ENCODE measurements at regions not wholly inside any gene's neighbourhood (a gene's known extent, or its start where the extent isn't known, plus 50 kb on each side); places are given as distances from the start of the nearest gene placed in this dataset.
"Not testable (repeated sequence)": the region's sequence is repeated elsewhere in the genome, so short reads cannot be mapped to it uniquely, and the experiment has no call there.

DNA sequence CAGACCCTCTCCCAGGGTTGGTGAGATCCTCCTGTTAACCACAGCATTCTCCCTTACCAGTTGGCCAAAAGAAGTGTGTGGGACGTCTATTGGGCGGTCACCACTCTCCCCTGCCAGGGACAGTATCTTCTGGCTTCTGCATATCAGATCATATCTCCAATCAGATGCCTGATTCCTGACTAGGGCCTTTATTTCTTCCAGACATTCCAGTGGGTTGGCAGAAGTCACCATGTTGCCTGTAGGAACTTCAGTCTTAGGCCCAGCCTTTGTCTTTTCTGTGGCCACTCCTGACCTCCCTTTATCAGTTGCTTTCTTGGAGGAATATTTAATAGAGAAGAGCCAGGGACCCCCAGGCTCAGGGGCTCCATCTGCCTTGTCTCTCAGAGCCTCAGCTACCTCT is 130.4 kb upstream of the F3 start:
- no peak for DNase-seq

DNA sequence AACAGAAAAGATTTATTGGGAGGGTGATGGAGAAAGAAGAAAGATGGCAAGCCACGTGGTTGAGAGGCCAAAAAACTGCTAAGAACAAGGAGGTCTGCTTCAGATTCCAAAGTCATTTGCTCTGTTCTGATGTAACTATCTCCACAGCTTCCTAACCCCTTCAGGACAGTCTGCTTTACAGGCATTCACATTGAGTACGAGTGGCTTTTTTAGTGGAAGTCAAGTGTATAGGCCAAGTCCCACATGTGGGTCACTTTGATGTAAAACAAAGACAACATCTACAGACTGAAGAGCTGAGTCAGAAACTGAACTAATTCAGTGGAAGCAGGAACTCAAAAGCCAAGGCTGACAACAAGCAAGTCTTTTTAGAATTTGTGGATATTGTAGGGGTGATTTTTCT is 128.7 kb upstream of the F3 start:
- DNase-seq: no peak

DNA sequence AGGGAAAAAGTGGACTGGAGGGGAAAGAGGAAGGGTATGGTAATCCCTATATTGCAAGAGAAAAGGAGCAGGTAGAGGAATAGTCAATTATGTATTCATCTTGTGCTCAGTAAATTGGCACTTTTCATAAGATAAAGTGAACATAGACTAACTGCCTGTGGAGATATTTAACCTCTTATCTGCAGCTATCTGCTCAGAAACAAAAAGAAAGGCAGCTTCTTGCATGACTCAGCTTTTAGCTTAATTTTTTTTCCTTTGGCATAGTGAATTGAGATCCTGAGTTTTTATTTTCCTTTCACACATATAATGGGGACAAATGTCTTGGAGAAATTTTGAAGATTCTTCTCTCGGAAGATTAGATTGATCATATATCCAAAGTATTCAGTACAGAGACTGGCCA is 127.6 kb upstream of the F3 start:
- DNase-seq: no peak

DNA sequence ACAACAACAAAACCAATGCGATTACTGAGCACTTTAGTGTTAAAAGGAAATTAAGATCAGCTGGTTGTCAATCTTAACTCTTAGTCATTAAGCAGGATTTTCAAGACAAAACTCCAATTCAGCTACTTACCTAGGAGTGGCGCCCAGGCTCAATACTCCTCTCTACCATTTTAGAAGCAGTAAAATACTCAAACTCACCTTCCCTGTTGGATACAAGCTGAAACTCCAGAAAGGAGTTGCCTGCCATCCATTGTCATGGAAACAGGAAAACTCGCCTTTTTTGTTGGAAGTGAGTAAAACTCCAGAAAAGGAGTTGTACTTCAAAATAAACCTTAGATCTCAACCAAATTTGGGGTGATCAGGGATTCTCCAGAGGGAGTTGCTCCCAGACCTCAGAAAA is 127.0 kb upstream of the F3 start:
- DNase-seq: no peak

DNA sequence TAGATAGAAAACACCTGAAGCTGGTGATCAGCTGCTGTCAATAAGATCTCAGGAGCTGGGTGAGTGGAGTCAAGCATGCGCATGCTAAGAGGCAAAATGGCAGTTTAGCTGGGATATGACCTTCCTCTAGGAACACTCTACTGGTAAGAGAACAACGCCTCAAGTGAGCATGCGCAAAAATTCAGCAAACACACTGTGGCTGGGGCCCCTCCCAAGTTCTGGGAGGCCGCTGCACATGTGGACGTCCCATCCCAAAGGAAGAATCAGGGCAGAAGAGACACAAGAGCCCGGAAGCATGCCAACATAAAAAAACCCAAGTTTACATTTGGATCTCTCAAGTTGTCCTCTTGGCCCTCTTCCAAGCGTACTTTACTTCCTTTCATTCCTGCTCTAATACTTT is 126.3 kb upstream of the F3 start:
- no peak for DNase-seq

DNA sequence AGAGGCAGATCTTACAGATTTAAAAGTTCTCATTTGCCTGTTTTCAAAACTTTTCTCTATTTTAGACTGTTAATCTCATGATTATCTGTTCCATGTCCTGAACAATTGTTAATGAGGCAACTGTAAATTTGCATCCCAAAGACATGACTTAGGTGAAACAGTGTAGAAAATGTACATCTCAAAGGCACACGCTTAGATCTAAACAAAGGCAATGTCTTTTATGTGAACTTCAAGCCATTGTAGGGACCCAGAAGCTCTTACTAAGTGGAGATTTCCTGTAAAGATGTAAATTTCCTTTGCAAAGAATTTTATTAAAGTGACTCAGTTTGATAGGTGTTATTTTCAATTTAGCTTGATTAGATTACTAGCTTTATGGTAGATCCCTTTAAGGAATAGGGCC is 125.2 kb upstream of the F3 start:
- DNase-seq: no peak

DNA sequence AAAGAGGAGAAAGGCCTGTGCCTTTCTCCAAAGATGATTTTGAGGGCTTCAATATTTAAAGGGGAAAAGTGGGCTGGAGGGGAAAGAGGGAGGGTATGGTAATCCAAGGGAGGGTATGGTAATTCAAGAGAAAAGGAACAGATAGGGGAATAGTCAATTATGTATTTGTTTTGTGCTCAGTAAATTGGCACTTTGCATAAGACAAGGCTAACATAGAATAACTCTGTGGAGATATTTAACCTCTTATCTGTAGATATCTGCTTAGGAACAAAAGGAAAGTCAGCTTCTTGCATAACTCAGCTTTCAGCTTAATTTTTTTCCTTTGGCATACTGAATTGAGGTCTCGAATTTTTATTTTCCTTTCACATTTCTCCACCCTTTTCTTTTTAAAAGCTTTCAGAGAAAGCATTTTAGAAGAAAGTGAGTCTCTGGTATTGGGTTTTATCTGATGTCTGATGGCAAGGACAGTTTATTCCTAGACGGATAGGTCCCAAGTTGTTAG is 119.9 kb upstream of the F3 start:
- DNase-seq: no peak

DNA sequence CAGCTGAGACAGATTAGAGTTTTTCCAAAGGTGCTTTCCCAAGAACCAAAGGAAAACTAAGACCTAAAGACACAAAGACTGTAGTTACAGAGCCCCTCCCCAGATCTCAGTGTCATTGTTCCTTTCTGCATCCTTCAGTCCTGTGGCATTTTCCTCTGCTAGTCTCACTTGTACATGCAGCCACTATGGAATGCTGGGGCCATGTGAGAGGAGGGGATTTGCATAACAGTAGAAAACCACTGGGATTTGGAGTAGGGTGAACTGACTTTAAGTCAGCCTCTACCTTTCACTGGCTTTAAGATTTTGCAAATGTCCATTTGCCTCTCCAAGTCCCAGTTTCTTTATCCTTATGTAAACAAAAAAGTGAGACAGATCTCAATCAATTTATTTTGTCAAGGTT is 119.4 kb upstream of the F3 start:
- no peak for DNase-seq

DNA sequence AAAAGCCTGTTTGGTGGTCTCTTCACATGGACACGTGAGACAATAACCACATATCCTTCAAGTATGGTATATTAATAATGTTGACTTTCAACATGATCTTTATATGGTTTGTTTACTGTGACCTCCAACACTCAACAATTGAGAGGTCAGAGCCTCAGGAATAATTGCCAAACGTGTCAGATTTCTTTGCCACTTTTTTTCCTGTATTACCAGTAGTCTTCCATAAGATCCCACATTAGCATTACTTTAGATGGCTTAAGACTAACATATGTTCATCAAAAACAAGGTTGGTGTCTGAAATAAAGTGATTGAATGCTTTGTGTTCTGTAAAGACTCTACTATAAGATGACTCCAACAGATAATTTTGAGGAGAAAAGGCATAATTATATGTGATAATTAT is 118.7 kb upstream of the F3 start:
- DNase-seq: no peak

DNA sequence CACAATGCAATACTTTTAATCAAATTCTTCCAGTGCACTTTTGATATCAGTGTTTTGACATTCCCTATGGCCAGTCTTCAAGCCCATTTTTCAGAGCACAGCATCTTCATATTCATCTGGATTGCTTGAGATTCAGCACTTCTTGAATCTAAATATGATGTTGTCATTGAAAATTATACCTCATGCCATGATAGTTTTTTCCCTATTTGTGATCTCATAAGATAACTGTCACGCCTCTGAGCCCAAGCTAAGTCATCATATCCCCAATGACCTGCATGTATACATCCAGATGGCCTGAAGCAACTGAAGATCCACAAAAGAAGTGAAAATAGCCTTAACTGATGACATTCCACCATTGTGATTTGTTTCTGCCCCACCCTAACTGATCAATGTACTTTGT is 117.6 kb upstream of the F3 start:
- not testable (repeated sequence) for DNase-seq

DNA sequence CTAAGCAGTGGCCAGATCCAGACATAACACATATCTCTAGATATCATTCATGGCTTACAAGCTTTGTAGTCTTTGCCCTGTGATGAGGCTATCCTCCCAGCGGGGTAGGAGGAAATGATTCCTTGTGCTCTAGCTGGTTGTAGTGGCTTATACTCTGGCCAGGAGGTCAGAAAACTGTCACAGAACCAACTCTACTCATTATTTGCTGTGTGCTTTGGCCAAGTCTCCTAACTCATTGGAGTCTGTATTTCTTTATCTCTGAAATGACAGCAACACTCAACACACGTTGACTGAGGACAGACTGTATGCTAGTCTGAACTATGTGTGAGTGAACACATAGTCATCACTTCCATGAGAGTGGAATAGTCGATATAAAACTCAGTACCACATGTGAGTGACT is 116.7 kb upstream of the F3 start:
- no peak for DNase-seq

DNA sequence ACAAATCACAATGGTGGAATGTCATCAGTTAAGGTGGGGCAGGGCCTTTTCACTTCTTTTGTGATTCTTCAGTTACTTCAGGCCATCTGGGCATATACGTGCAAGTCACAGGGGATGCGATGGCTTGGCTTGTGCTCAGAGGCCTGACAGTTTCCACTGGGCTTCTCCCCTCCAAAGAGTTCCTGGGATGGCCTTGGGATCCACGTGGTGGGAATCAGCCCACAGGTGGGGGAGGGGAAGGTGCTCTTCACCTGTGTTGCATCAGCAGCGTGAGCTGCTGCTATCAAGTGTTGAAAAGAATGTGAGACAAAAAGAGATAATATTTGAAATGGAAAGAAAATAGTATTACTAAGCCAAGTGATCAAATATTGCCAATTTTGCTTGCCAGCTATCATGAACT is 116.2 kb upstream of the F3 start:
- DNase-seq: not testable (repeated sequence)

DNA sequence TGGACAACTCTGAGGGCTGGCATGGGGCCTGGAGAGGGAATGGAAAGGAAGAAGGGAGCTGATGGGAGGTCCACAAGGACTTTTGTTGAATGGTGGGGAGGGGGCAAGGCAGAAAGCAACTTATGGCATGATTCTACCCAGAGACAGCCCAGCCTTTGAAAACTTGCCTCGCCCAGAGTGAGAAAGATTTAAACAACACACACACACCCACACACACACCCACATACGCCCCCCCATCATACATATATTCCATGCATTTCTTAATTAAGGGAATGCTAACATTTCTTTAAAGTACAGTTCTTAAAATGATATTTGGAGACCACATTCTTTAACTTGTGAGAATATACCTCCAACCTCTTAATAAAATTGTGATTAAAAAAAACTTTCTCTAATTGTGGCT is 115.4 kb upstream of the F3 start:
- DNase-seq: no peak

DNA sequence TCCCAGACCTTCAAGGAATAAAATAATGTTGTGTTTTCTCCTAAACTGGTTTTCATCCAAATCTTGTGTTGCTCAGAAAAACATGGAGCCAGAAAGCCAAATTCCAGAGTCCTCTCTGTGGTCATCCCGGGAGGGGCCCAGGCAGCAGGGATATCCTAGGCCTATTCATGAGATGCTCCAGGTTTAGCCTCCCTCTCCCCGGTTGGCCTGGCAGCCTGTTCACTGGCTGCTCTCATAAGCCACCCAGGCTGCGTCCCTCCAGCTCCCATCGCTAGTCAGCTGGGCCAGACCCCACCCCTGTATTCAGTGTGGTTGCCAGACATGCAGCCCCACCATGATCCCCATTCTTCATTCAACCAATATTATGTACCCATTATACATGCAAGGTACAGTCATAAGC is 113.4 kb upstream of the F3 start:
- DNase-seq: no peak

DNA sequence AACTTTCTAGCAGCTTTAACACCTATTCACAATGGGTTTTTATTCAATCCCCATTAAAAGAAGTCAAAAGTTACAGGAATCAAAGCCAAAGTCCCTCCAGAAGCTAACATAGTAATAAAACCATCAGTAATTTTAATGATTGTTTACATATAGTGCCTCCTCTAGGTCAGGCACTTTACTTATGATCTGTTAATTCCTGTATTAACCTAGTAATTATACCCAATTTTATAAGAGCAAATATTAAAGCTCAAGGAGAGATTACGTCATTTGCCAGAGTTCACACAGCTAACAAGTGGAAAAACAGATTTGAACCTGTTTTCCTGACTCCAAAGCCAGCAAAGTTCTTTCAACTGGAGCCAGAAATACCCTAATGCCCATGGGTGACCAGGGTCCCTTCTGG is 112.9 kb upstream of the F3 start:
- DNase-seq: no peak

DNA sequence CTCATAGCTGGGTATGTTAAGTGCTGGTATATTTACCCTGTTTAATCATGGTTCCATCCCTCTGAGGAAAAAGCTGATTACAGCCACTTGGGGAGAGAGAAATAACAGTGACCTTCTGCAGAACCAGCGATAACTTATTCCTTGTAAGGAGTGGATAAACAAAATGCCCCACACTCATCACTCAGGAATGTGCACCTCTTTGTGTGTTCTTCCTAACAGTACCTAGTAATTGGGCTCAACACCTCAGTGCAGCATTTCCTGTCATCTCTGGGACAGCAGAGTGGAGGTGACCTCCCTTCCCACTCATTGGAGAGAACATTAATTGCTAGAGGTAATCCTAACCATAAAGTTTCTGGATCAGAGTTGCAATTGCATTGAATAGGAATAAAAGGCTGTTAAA is 112.5 kb upstream of the F3 start:
- DNase-seq: no peak

DNA sequence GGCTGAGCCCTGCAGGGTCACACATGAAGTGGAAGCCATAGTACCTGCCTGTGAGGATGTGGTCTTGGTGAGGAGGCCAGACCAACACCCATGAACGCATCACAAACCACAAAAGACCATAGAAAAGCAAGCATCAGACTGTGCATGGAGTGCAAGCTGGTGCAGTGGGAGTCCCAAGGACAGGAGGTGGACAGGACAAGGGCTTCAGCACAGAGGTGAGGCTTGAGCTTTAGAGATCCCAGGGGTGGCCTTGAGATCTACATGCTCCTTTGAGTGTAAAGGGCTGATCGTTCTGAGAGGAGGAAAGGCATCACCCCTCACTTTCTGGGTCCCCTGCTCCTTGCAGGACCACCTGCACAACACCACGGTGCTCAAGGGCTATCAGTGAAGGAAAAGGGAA is 111.9 kb upstream of the F3 start:
- DNase-seq: no peak

DNA sequence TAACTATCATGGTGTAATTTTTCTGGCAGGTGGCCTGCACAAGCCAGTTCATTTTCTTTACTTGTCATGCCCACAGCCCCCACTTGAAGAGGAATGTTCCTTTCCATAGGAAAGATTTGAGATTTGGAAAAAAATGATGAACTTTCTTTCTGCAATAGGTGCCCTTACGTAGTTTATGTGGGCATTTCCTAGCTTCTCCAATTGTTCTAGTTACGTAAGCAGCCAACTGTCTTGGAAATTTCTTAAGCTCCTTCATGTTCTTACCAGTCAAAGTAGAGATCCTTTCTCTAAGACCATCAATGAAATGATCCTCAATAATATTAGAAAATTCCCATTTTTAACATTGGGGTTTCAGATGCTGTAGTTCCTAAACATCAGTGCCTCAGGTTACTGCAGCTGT is 109.5 kb upstream of the F3 start:
- DNase-seq: no peak

DNA sequence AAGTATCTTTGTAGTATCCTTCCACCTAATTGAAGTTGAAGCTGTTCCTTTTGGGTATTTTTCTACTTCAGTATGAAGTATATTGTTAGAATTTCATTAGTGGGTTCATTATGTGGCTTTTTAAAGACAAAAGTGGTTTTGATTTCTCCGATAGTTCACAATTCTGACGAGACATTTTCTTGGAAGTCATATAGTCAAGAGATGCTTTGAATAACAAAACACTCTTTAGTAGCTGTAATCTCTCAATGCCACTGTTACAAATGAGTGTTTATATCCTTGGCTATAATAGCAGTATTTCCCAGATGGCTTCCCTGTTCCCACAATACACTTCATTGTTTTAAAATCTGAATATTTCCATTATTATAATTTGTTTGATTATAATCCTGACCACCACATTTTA is 108.7 kb upstream of the F3 start:
- no peak for DNase-seq

DNA sequence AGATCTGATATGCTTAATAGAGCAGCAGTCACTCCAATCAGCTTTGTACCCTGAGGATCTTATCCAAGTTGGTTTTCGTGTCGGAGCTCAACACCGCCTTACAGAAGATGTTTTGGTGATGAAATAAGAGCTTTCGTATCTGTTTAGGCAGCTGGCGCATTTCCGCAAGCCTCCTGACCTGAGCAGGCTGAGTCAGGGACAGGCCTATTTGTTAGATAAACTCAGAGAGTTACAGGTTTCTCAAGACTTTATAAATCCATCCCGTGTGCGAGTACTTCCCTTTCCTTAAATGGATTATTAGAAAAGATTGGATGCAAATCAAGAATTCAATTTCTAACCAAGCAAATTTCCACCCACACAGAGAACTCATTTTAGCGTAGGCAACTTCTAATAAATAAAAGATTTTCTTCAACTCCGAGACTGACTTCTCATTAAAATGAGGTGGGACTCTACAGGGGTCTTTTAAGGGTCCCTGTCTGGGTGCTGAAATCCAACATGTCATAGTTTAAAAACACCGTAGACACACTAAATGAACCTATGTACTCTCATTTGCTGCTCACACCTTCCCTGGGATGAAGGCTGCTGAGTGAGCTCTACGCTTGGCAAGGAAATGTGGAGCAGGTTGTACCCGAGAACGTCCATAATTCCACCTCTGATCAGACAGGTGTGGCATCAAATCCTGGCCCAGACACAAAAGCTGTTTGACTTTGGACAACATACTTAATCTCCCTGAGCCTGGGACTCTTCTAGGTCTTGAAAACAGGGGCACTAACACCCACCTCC is 106.9 kb upstream of the F3 start:
- no peak for DNase-seq

DNA sequence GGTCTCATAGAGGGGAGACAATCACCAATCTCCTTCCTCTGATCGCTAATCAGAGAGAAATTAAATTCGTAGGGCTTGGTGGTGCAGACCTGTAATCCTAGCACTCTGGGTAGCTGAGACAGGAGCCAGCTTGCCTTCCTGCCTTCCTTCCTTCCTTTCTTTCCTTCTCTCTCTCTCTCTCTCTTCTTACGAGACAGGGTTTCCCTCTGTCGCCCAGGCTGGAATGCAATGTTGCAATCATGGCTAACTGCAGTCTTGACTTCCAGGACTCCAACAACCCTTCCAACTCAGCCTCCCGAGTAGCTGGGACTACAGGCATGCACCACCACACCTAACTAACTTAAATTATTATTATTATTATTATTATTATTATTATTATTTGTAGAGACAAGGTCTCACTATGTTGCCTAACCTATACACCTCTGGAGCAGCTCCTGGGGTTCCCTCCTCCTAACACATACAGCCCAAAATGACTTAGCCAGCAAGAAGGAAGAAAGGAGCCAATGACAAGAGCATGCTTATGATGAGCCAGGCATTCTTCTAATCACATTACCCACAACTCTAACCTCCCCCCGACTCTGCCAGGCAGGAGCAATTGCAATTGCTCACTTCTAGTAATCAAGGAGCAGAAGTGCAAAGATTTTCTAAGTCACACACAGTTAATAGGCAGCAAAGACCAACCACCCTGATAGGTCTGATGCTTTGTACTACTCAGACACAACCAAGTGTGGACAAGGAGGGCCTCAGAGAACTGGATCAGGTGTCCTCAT is 105.4 kb upstream of the F3 start:
- DNase-seq: no peak

DNA sequence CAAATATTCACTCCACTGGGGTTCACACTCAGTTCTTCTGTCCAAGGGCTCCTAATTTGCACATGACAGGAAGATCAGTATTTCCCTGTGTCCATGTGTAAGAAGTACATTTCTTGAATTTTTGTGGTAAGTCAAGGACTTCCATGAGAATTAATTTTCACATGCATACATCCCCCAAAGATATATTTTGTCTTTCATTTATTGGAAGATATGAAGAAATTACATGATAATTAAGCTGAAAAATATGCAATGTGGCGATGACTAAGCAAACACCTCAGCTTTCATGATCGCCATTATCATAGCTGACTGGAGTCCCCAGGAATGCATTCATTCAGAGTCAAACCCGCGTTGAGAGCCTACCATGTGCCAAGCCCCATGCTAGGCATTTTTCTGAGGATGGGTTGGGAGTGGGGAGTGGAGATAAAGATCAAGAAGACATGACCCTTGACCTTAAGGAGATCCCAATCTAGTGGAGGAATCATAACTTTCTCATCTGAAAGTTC is 104.6 kb upstream of the F3 start:
- DNase-seq: no peak

DNA sequence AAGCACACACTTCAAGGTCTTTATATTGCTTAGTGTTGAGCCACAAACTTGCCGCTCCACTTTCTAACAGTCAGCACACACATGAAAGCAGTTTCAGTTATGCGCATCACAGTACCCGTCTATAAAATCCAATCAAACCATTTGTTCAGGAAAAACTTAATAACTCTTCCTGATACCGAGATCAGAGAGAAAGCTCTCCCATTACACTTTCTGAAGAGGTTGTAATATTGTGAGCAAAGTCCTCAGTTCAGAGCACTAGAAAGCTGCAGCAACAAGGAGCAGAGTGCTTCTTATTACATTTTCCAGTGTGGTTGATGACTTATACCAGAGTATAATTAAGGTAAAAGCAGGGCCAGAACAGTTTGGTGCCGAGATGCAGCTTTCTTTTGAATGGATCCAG is 102.8 kb upstream of the F3 start:
- no peak for DNase-seq

DNA sequence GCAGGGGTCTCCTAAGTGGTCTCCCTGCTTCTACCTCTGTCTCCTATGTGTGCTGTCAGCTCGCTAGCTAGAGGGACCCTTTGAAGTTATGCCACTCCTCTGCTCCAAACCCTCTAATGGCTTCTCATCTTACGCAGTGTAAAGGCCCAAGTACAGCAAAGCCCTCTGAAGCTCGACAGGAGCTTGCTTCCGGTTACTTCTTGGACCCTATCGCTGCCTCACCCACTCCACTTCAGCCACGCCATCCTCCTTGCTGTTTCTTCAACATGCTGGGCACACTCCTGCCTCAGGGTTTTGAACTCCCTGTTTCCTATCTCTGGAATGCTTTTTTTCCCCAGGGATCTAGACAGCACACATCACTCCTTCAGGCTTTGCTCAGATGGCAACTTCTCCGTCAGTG is 102.3 kb upstream of the F3 start:
- DNase-seq: no peak

All from hindlimb muscle (tissue), 1 donor.